Caco-2 (cell line): ENCODE measurements at regions not wholly inside any gene's neighbourhood (a gene's known extent, or its start where the extent isn't known, plus 50 kb on each side); places are given as distances from the start of the nearest gene placed in this dataset.

Source experiments
- BruUV-seq: library from RNA; stranded (reverse); fragments of 400-500 nt; replicated peaks from 2 replicates; lab custom pipeline; 2021; lab: Mats Ljungman, UMichigan
- CTCF ChIA-PET: fragments of 300-600 bp; sonication (Branson Sonifier 250); formaldehyde crosslinking; loops from one replicate; lab custom pipeline; 2022; ENCODE audit warnings: antibody characterized with exemption; lab: Charles Lee
- POLR2A ChIA-PET: fragments of 300-600 bp; sonication (Branson Sonifier 250); formaldehyde crosslinking; loops from one replicate; lab custom pipeline; 2022; ENCODE audit warnings: antibody characterized with exemption; lab: Charles Lee
- DNase-seq, 2 experiments: peaks; one replicate each; pipeline versions ENCODE4 v3.0.0 to v3.0.0-alpha.2; 2020 to 2022
- H3K27me3 ChIP-seq: replicated peaks from 2 replicates; pipeline ENCODE4 v1.6.0; 2011; ENCODE audit warnings: low read length; ENCODE audit not compliant: control insufficient read depth, insufficient read depth
- H3K36me3 ChIP-seq: 2 replicates; pipeline ENCODE4 v1.5.1; 2011; ENCODE audit warnings: low read length; ENCODE audit not compliant: control insufficient read depth, insufficient read depth
- H3K4me1 ChIP-seq: fragments of 250-450 bp; sonication (Bioruptor Pico); 2 replicates; pipeline ENCODE4 v1.5.1; 2020; ENCODE audit warnings: mild to moderate bottlenecking
- H3K4me3 ChIP-seq: 2 replicates; pipeline ENCODE4 v1.5.1; 2011; ENCODE audit warnings: low read depth, mild to moderate bottlenecking, control low read depth, low read length
- H3K9me3 ChIP-seq: fragments of 250-450 bp; sonication (Bioruptor Pico); 2 replicates; pipeline ENCODE4 v1.5.1; 2020; ENCODE audit warnings: mild to moderate bottlenecking, moderate library complexity
- H3K27ac Mint-ChIP-seq: one replicate; pipeline ENCODE4 v1.8.0; 2022; ENCODE audit warnings: mixed read lengths; ENCODE audit not compliant: unreplicated experiment
- H3K27me3 Mint-ChIP-seq: one replicate; pipeline ENCODE4 v1.8.0; 2022; ENCODE audit warnings: mixed read lengths; ENCODE audit not compliant: insufficient read depth, unreplicated experiment
- H3K36me3 Mint-ChIP-seq: one replicate; pipeline ENCODE4 v1.8.0; 2022; ENCODE audit warnings: mild to moderate bottlenecking, mixed read lengths; ENCODE audit not compliant: insufficient read depth, unreplicated experiment
- H3K4me1 Mint-ChIP-seq: one replicate; pipeline ENCODE4 v1.8.0; 2022; ENCODE audit warnings: low read depth, mixed read lengths; ENCODE audit not compliant: unreplicated experiment
- H3K4me3 Mint-ChIP-seq: one replicate; pipeline ENCODE4 v1.8.0; 2022; ENCODE audit warnings: mild to moderate bottlenecking, moderate library complexity, mixed read lengths; ENCODE audit not compliant: unreplicated experiment
- H3K9me3 Mint-ChIP-seq: one replicate; pipeline ENCODE4 v1.8.0; 2022; ENCODE audit warnings: mixed read lengths; ENCODE audit not compliant: unreplicated experiment
- intact Hi-C: fragments of 100-400 bp; cut with micrococcal nuclease; formaldehyde crosslinking; loops from one replicate; pipeline ENCODE4 v1.10.0; 2022; ENCODE audit not compliant: unreplicated experiment
- TF ChIP-seq, protein P1 (sequence below), 2 experiments: fragments of 200-600 bp in 1 of 2; IDR thresholded peaks; 1 replicate in 1 of 2; 2 replicates in 1 of 2; pipeline versions ENCODE4 v1.5.1 to v1.8.0; 2011 to 2022; ENCODE audit warnings: antibody characterized with exemption in 1 of 2, control low read depth in 1 of 2, inconsistent platforms in 1 of 2, low read depth in 1 of 2, low read length in 1 of 2, mild to moderate bottlenecking in 1 of 2, moderate library complexity in 1 of 2; ENCODE audit not compliant: insufficient read depth in 1 of 2, severe bottlenecking in 1 of 2, unreplicated experiment in 1 of 2

DNA sequence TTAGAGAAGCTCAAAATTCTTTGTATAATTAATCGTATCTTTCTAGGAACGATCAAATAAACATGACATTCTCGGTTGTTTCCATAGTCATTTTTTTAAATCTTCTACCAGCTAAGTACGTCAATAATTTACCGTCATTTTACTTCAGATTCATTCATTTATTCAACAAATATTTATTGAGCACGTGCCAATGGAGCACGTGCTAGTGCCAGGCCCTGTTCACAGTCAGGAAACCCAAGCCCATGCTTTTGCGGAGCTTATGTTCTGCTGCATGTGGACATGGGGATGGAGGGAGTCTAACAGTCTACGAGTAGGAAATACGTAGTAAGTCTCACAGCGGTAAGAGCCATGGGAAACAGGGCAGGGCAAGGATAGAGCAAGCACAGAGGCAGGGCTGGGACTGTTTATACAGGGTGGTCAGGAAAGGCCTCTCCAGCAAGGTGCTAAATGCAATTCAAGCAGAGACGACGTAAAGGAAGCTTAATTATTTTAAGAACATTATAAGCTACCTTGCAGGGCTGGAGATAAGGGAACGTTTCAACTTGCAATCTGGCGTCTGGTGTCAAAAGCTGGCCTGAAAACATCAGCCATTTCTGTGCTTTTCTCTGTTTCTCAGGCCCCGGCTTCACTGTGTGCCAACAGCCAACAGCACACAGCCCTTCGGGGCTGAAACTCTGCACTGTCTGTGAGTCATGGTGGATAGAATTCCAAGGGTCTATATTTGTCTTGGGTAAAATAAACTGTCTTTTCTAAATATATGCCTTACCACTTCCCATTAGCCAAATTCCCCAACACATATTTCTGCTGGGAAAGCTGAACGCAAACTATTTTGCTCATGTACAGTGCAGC, 517.1 kb upstream of the ZFP42 start:
- Histone ChIP-seq H3K4me3 (no peak overlapping the region), H3K27me3 (no peaks in the 10 kb centered on the region), H3K4me1 (no peaks in the 10 kb centered on the region), H3K9me3 (no peaks in the 10 kb centered on the region), H3K36me3 (no peaks in the 10 kb centered on the region)
- peaks cover 6% of the 10 kb centered on the region for H3K27me3 Mint-ChIP-seq
- POLR2A ChIA-PET, result no interaction called here
- TF ChIP-seq, protein P1, sequence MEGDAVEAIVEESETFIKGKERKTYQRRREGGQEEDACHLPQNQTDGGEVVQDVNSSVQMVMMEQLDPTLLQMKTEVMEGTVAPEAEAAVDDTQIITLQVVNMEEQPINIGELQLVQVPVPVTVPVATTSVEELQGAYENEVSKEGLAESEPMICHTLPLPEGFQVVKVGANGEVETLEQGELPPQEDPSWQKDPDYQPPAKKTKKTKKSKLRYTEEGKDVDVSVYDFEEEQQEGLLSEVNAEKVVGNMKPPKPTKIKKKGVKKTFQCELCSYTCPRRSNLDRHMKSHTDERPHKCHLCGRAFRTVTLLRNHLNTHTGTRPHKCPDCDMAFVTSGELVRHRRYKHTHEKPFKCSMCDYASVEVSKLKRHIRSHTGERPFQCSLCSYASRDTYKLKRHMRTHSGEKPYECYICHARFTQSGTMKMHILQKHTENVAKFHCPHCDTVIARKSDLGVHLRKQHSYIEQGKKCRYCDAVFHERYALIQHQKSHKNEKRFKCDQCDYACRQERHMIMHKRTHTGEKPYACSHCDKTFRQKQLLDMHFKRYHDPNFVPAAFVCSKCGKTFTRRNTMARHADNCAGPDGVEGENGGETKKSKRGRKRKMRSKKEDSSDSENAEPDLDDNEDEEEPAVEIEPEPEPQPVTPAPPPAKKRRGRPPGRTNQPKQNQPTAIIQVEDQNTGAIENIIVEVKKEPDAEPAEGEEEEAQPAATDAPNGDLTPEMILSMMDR (IDR thresholded peaks at IDR 0.05; ENCODE audit: insufficient read depth in 1 of 2, low read depth in 1 of 2, low read length in 1 of 2, severe bottlenecking in 1 of 2, unreplicated experiment in 1 of 2), result no peak
- BruUV-seq, result no TSS peak
- no peaks in the 10 kb centered on the region for H3K36me3 Mint-ChIP-seq
- no peaks in the 10 kb centered on the region for H3K9me3 Mint-ChIP-seq
- H3K4me1 Mint-ChIP-seq, result no peaks in the 10 kb centered on the region
- DNase-seq, result no peak
- intact Hi-C loops, result no loop called here
- CTCF ChIA-PET, result no interaction called here
- H3K27ac Mint-ChIP-seq, result no peak overlapping the region
- H3K4me3 Mint-ChIP-seq, result no peak overlapping the region

DNA sequence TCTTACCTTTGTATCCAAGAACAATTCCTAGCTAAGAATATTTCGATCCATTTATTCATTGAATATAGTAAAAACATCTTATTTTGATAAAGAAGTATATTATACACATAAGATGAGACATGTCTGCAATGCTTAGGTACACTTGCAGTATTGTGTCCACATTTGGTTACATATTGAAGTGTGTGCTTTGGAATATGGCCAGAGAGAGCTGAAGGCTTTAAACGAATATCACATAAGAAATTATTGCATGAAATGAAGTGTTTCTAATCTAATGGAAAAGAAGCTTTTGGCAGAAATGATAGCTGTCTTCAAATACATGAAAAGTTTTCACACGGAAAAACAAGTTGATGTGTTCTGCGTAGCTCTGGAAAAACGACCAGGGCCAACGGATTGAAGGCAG, 516.1 kb upstream of the ZFP42 start:
- H3K4me1 ChIP-seq, result no peaks in the 10 kb centered on the region
- H3K4me3 Mint-ChIP-seq, result no peak overlapping the region
- H3K27me3 ChIP-seq, result no peaks in the 10 kb centered on the region
- no TSS peak for BruUV-seq
- H3K9me3 ChIP-seq, result no peaks in the 10 kb centered on the region
- H3K27me3 Mint-ChIP-seq, result peaks cover 6% of the 10 kb centered on the region
- H3K4me1 Mint-ChIP-seq, result no peaks in the 10 kb centered on the region
- no peak overlapping the region for H3K27ac Mint-ChIP-seq
- no peaks in the 10 kb centered on the region for H3K9me3 Mint-ChIP-seq
- intact Hi-C loops, result no loop called here
- POLR2A ChIA-PET, result no interaction called here
- H3K36me3 ChIP-seq, result no peaks in the 10 kb centered on the region
- H3K36me3 Mint-ChIP-seq, result no peaks in the 10 kb centered on the region
- TF ChIP-seq, protein P1 (IDR thresholded peaks at IDR 0.05; ENCODE audit: insufficient read depth in 1 of 2, low read depth in 1 of 2, low read length in 1 of 2, severe bottlenecking in 1 of 2, unreplicated experiment in 1 of 2), result no peak
- H3K4me3 ChIP-seq, result no peak overlapping the region
- CTCF ChIA-PET, result no interaction called here
- DNase-seq, result no peak

- ChIA-PET CTCF (no interaction called here), POLR2A (no interaction called here)
- H3K4me3 Mint-ChIP-seq, result no peak overlapping the region
- no peaks in the 10 kb centered on the region for H3K36me3 Mint-ChIP-seq
- DNase-seq, result no peak
- H3K27me3 Mint-ChIP-seq, result peaks cover 3% of the 10 kb centered on the region
- H3K27me3 ChIP-seq, result no peaks in the 10 kb centered on the region
- H3K4me3 ChIP-seq, result no peak overlapping the region
- BruUV-seq, result no TSS peak
- H3K9me3 Mint-ChIP-seq, result no peaks in the 10 kb centered on the region
- H3K4me1 Mint-ChIP-seq, result no peaks in the 10 kb centered on the region
- H3K4me1 ChIP-seq, result no peaks in the 10 kb centered on the region
- no peaks in the 10 kb centered on the region for H3K36me3 ChIP-seq
- no peak overlapping the region for H3K27ac Mint-ChIP-seq
- intact Hi-C loops, result no loop called here
- H3K9me3 ChIP-seq, result no peaks in the 10 kb centered on the region
- TF ChIP-seq, protein P1 (IDR thresholded peaks at IDR 0.05; ENCODE audit: insufficient read depth in 1 of 2, low read depth in 1 of 2, low read length in 1 of 2, severe bottlenecking in 1 of 2, unreplicated experiment in 1 of 2), result no peak
These were observed 515.1 kb upstream of the ZFP42 start for GRCh38 chr4:187480146-187481145.
